Upper lobe of right lung (tissue), 1 donor: ENCODE measurements at regions not wholly inside any gene's neighbourhood (a gene's known extent, or its start where the extent isn't known, plus 50 kb on each side); places are given as distances from the start of the nearest gene placed in this dataset.

Experiments used
- ATAC-seq: fragments of 200-7000 bp; cut with Tn5 transposase; one replicate; pipeline ENCODE4 v1.9.1; 2020; ENCODE audit warnings: mild to moderate bottlenecking, moderate library complexity
- DNase-seq: peaks from one replicate; pipeline ENCODE4 v3.0.0-alpha.2; 2020
- H3K27ac ChIP-seq: fragments of 200-600 bp; one replicate; pipeline ENCODE4 v1.8.0; 2022
- H3K27me3 ChIP-seq: fragments of 200-600 bp; one replicate; pipeline ENCODE4 v1.8.0; 2022; ENCODE audit warnings: mild to moderate bottlenecking
- H3K36me3 ChIP-seq: fragments of 200-600 bp; one replicate; pipeline ENCODE4 v1.8.0; 2022
- H3K4me1 ChIP-seq: fragments of 200-600 bp; one replicate; pipeline ENCODE4 v1.8.0; 2022
- H3K4me3 ChIP-seq: fragments of 200-600 bp; one replicate; pipeline ENCODE4 v1.8.0; 2022; ENCODE audit warnings: mild to moderate bottlenecking
- H3K9me3 ChIP-seq: fragments of 200-600 bp; one replicate; pipeline ENCODE4 v1.8.0; 2022
- intact Hi-C: fragments of 100-400 bp; cut with DNase I; formaldehyde crosslinking; loops from one replicate; pipeline ENCODE4 v1.11.0; 2022
- TF ChIP-seq, protein P1 (sequence below): fragments of 200-600 bp; IDR thresholded peaks from one replicate; pipeline ENCODE4 v1.8.0; 2022; ENCODE audit warnings: antibody characterized with exemption
- donor health status: DM: no; HTN: yes; CAD: no; lungs with severe emphysema.

DNA sequence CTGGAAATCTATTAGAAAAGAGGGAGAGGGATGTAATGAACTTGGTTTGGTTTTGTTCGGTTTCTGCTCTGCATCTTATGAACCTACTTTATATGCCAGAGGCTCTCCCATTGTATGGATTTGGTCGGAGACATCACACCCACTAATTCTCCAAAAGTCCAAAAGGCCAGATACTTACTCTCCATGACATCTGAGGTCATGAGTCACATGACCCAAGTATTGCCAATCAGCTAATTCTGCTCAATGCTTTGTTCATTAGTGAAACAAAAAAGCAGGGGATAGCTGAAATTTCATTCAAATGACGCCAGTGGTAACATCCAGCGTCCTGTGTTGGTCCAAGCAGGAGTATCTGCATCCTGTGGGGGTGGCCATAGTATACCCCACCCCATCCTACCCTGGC lies 173.6 kb downstream of the TRIM33 start:
- Histone ChIP-seq H3K27me3 (no peaks in the 10 kb centered on the region), H3K9me3 (no peaks in the 10 kb centered on the region), H3K27ac (no peak overlapping the region), H3K4me1 (no peaks in the 10 kb centered on the region), H3K4me3 (no peak overlapping the region), H3K36me3 (no peaks in the 10 kb centered on the region)
- ATAC-seq = no peak
- TF ChIP-seq, protein P1, sequence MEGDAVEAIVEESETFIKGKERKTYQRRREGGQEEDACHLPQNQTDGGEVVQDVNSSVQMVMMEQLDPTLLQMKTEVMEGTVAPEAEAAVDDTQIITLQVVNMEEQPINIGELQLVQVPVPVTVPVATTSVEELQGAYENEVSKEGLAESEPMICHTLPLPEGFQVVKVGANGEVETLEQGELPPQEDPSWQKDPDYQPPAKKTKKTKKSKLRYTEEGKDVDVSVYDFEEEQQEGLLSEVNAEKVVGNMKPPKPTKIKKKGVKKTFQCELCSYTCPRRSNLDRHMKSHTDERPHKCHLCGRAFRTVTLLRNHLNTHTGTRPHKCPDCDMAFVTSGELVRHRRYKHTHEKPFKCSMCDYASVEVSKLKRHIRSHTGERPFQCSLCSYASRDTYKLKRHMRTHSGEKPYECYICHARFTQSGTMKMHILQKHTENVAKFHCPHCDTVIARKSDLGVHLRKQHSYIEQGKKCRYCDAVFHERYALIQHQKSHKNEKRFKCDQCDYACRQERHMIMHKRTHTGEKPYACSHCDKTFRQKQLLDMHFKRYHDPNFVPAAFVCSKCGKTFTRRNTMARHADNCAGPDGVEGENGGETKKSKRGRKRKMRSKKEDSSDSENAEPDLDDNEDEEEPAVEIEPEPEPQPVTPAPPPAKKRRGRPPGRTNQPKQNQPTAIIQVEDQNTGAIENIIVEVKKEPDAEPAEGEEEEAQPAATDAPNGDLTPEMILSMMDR = no peak
- no peak for DNase-seq
- intact Hi-C loops = no loop called here

- no peak overlapping the region for H3K4me3 ChIP-seq
- H3K4me1 ChIP-seq = no peaks in the 10 kb centered on the region
- no peaks in the 10 kb centered on the region for H3K9me3 ChIP-seq
- no peak for ATAC-seq
- intact Hi-C loops = no loop called here
- no peaks in the 10 kb centered on the region for H3K27me3 ChIP-seq
- H3K36me3 ChIP-seq = no peaks in the 10 kb centered on the region
- DNase-seq = no peak
- no peak overlapping the region for H3K27ac ChIP-seq
- TF ChIP-seq, protein P1 = no peak
Measured at GRCh38 chr1:114336360-114336759, 174.6 kb downstream of the TRIM33 start.

GRCh38 chr1:114335273-114335672 lies 175.7 kb downstream of the TRIM33 start:
- ATAC-seq (no peak), DNase-seq (no peak)
- Histone ChIP-seq H3K4me3 (no peak overlapping the region), H3K4me1 (no peaks in the 10 kb centered on the region), H3K27ac (no peak overlapping the region), H3K9me3 (no peaks in the 10 kb centered on the region), H3K27me3 (no peaks in the 10 kb centered on the region), H3K36me3 (no peaks in the 10 kb centered on the region)
- intact Hi-C loops = no loop called here
- TF ChIP-seq, protein P1 = no peak

DNA sequence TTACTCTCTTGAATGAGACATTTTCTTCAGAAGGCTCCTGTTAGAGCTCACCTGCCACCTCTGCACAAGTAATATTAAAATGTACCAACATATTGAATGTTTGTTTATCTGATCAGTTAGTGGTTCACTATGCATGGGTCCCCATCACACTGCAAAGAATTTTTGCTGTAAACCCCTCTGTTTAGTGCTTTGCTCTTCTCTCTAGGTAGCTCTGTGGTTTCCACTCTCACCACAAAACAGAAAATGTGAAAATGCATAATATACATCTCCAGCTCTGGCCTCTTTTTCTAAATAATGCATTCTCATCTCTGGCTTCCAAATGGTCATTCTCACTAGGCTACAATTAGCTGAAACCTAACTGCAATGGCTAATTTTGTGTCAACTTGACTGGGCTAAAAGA lies 176.7 kb downstream of the TRIM33 start:
- no peak overlapping the region for H3K27ac ChIP-seq
- ATAC-seq = no peak
- no peaks in the 10 kb centered on the region for H3K9me3 ChIP-seq
- TF ChIP-seq, protein P1 = no peak
- no peaks in the 10 kb centered on the region for H3K27me3 ChIP-seq
- H3K36me3 ChIP-seq = no peaks in the 10 kb centered on the region
- intact Hi-C loops = no loop called here
- H3K4me1 ChIP-seq = no peaks in the 10 kb centered on the region
- no peak for DNase-seq
- H3K4me3 ChIP-seq = no peak overlapping the region

DNA sequence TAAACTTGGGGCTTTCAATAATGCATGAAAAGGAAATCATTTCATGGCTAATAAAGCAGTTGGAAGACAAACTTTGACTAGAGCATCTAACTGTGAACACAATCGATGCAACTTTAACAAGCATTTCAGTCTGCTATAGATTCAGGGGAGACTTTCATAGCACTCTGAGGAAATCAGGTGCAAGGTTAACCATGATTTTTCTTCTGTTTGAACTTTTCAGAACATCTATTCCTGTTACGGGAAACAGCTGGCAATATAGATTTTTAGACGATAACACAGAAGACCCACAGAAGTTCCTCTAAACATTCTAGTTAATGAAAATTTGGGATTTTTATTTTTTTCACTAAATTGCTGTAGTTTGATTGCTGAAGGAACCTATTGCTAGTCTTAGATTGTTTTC lies 177.3 kb downstream of the TRIM33 start:
- no peaks in the 10 kb centered on the region for H3K4me1 ChIP-seq
- TF ChIP-seq, protein P1 = no peak

GRCh38 chr1:114331936-114332335 lies 178.3 kb upstream of the SYT6 start:
- Histone ChIP-seq H3K9me3 (no peaks in the 10 kb centered on the region), H3K4me3 (no peak overlapping the region), H3K27ac (no peak overlapping the region), H3K36me3 (no peaks in the 10 kb centered on the region), H3K4me1 (no peaks in the 10 kb centered on the region), H3K27me3 (no peaks in the 10 kb centered on the region)
- intact Hi-C loops = no loop called here
- no peak for DNase-seq
- ATAC-seq = no peak
- TF ChIP-seq, protein P1 = no peak

More for the DNA sequence above, 177.3 kb downstream of the TRIM33 start:
- H3K36me3 ChIP-seq = no peaks in the 10 kb centered on the region
- H3K4me3 ChIP-seq = no peak overlapping the region
- intact Hi-C loops = no loop called here
- ATAC-seq = no peak
- no peak overlapping the region for H3K27ac ChIP-seq
- no peak for DNase-seq
- no peaks in the 10 kb centered on the region for H3K27me3 ChIP-seq
- no peaks in the 10 kb centered on the region for H3K9me3 ChIP-seq
